Stimulated activated CD4-positive, alpha-beta T cell treated with anti-CD3 and anti-CD28 coated beads, Interleukin-15, amount 100 ng/mL, for 24 hours (primary cell): ENCODE measurements at regions not wholly inside any gene's neighbourhood (a gene's known extent, or its start where the extent isn't known, plus 50 kb on each side); places are given as distances from the start of the nearest gene placed in this dataset.
"Not testable (repeated sequence)": the region's sequence is repeated elsewhere in the genome, so short reads cannot be mapped to it uniquely, and the experiment has no call there.

Source experiments
- DNase-seq: peaks from one replicate; pipeline ENCODE4 v3.0.0-alpha.2; 2020

DNA sequence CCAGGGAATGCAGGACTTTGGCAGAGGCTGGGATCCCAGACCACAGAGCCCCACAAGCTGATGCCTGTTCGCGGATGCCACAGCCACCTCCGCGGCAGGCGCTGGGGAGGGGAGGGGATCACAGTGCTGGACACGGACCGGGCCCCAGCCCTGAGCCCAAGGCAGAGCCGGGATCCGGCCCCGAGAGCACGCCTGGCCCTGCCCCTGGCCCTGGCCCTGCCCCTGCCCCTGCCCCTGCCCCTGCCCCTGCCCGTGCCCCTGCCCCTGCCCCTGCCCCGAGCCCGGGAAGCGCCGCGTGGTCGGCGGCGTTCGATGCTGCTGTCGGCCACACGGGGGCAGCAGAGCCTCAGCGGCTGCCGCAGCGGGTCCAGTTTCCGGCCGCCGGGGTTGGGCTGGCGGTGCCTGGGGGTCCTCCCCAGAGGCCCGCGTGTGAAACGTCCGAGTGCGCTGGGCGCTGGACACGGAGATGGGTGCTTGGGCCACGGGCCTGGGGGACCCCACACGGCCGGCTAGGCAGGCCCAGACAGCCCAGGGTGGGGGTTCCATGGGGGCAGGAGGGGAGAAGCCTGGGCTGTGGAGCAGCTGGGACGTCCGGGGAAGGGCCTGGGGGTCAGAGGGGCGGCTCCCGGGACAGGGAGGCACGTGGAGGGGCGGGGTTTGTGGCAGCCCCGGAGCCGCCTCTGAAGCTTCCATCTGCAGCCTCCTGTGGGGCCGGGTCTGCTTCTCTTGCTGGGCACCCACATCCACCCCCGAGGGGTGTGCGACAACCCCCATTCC, 153.8 kb downstream of the TMEM121 start:
- peak; percentile 48 for DNase-seq

DNA sequence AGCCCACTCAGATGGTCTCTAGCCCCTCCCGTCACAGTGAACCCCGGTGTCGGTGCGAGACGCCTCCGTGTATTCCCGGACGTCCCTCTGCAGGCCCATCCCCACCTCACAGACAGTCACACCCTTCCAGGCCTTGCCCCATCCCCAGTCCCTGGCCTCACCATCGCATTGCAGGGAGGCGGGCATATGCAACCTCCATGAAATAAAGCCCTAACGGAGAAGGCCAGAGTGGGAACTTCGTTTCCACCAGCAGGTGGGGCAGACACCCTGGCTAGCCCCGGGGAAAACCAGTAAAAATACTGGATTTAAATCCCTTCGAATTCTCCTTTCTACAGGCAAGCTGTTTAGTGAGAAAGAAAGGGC, 154.3 kb downstream of the TMEM121 start:
- DNase-seq, result peak; percentile 26

DNA sequence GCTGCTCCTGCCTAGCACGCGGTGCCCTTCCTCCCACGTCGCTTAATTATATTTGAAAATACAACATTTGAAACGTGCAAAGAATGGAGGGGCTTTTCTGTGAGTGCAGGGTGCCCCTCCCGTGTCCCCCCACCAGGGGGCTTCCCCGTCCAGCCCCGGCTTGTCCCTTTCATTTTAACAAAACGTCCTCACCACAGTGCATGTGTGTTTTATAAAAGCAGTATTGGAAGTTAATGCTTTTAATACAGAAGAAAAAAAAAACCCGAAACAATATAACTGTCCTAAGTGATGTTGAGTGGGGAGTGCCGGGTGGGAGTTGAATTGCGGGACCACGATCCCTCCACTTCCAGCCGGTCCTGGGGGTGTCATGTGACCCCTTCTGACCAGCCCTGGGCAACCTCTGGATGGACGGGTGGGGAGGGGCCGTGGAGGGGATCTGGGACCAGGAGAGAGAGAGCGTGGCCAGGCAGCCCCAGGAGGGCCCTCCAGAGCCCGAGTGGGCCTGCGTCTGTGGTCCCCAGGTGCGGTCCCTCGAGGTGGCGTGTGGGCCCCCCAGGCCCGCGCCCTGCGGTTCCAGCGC, 155.3 kb downstream of the TMEM121 start:
- not testable (repeated sequence) for DNase-seq

DNA sequence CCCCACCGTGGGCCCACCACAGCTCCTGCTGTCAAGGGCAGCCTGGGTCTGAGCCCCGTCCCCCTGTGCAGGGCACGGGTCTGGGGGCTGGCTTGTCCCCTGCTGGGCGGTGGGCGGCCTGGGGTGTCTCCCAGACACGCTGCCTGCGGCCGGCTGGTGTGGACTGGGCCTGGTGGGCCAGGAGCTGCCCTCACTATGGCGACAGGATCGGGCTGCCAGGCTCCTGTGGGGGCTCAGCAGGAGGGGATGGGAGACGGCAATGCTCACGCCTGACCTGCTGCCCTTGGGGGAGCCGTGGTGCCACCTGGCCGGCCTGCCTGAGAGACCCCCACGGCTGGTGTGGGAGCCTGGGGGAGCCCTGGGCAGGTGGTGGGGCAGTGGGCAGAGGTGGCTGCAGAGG, 156.1 kb downstream of the TMEM121 start:
- not testable (repeated sequence) for DNase-seq

DNA sequence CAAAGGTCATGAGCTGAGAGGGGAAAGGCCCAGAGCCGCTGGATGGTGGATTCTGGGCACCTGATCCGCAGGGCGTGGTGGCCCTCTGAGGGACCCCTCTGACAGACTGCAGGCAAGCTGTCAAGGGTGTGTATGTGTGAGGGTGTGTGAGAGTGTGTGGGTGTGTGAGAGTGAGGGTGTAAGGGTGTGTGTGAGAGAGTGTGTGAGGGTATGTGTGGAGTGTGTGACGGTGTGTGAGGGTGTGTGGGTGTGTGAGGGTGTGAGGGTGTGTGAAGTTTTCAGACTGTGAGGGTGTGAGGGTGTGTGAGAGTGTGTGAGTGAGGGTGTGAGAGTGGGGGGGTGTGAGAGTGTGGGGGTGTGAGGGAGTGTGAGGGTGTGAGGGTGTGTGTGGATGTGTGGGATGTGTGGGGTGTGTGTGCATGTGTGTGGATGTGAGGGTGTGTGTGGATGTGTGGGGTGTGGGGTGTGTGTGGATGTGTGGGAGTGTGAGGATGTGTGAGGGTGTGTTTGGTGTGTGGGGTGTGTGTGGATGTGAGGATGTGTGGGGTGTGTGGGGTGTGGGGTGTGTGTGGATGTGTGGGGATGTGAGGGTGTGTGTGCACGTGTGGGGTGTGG, 156.7 kb downstream of the TMEM121 start:
- no peak for DNase-seq

DNA sequence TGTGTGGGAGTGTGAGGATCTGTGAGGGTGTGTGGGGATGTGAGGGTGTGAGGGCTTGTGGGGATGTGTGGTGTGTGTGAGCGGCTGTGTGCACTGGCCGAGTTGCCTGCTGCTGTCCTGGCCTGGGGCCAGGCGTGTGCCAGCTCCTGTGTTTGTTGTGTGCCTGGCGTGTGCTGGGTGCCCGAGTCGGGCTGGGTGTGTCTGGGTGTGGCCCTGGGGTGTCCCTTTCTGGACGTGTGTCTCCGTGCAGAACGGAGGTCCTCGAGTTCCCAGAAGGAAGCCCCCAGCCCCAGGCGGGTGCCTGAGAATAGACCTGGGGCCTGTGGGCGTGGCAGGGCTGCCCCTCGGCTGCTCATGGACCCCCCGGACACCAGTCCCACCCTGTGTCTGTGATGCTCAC, 157.7 kb downstream of the TMEM121 start:
- not testable (repeated sequence) for DNase-seq

DNA sequence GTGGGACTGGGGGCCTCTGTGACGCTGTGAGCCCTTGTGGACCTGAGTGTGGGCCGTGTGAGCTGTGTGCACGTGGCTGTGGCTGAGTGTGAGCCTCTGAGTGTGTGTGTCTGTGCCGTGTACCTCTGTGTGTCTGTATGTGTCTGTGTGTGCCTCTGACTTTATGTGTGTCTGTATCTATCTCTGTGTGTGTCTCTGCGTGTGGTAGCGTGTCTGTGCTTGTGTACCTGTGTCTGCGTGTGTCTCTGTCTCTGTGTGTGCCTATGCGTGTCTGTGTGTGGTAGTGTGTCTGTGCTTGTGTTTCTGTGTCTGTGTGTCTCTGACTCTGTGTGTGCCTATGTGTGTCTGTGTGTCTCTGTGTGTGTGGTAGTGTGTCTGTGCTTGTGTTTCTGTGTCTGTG, 158.2 kb downstream of the TMEM121 start:
- DNase-seq, result not testable (repeated sequence)

DNA sequence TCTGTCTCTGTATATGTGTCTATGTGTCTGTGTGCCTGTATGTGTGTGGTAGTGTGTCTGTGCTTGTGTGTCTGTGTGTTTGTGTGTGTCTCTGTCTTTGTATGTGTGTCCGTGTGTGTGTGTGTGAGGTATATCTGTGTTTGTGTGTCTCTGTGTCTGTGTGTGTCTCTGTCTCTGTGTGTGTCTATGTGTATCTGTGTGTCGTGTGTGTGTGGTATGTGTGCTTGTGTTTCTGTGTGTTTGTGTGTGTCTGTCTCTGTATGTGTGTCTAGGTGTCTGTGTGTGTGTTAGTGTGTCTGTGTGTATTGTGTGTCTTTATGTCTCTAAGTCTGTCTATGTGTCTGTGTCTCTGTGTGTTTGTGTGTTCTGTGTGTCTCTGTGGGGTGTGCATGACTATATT, 158.6 kb downstream of the TMEM121 start:
- DNase-seq, result no peak

DNA sequence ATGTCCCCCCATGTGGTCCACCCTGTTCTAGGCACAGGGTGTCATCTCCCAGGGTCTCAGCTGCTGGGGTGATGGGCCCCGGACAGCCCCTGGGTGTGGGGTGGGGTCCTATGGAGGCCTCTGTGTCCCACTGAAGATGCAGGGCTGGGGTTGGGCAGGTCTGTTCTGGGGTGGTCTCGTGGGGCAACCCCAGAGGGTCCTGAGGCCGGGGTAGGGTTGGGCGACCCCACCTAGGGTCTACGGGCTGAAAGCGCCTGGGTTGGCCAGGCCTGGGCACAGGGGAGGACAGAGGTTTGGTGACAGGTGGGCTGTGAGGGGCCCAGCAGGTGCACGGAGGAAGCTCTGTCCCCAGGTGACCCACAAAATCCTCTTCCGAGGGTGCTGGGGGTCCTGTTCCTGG, 159.2 kb downstream of the TMEM121 start:
- not testable (repeated sequence) for DNase-seq

DNA sequence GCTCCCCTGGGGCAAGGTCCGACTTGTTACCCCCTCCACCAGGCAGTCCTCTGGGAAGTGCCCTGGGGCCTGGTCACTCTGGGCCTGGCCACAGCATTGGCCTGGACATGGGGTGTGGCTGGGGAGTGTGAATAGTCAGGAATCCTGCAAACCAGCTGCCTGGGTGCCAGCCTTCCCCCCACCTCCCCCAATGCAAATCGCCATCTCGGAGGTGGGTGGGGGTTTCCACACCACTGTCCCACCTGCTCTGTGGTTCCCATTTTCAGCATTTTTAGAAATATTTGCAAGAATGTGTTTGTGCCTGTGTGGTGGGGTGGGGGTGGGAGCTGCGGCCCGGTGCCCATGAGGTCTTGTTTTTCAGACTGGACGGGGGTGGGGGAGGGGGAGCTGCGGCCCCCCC, 159.7 kb downstream of the TMEM121 start:
- not testable (repeated sequence) for DNase-seq

DNA sequence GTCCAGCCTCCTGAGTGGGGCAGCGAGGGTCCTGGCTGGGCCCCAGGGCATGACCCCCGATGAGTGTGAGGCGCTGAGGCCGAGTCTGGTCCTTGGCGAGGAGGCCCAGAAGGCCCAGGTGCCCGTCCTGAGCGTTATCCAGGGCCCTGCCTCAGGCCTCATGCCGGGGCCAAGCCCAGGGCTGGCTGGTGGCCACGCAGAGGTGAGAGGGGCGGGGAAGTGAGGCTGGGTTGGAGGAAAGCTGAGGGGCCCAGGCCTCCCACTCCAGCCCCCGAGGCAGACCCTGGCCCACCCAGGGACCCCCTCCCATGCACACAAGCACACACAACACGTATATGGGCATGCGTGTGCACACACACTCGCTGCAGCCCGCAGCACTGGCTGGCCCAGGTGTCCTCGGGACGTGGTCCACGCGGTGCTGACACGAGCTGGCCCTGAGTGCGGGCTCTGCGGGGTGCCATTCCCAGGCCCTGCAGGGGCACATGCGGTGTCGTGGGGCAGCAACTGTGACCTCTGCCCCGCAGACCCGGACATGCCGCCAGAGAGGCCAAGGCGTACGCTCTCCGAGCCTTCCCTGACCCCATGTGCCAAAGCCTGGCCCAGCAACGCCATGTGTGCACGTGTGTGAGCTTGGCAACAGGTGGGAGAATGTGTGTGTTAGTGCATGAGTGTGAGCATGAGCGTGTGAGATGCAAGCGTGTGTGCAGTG, 160.2 kb downstream of the TMEM121 start:
- not testable (repeated sequence) for DNase-seq

DNA sequence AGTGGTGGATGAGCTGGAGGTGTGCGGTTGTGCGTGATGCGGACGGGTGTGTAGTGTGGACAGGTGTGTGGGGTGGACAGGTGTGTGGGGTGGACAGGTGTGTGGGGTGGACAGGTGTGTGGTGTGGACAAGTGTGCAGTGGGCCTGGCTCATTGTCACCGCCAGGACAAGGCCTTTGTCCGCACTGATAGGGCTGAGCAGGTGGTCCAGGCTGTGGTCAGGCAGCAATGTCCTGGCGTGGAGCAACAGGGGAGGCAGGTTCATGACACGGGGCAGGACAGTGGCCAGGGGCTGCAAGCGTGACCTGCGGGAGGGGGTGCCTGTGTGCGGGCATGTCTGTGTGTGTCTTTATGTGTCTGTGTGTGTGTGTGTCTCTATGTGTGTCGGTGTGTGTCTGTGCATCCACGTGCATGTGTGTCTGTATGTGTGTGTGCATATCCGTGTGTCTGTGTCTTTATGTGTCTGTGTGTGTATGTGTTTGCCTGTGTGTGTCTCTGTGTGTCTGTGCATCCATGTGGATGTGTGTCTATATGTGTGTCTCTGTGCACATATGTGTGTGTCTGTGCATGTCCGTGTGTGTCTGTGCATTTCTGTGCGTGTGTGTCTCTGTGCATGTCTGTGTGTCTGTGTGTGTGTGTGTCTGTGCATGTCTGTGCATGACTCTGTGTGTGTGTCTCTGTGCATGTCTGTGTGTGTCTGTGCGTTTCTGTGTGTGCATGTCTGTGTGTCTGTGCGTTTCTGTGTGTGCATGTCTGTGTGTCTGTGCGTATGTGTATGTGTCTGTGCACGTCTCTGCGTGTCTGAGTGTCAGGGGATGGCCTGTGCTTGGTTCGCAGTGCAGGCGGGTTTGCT, 161.0 kb downstream of the TMEM121 start:
- not testable (repeated sequence) for DNase-seq

DNA sequence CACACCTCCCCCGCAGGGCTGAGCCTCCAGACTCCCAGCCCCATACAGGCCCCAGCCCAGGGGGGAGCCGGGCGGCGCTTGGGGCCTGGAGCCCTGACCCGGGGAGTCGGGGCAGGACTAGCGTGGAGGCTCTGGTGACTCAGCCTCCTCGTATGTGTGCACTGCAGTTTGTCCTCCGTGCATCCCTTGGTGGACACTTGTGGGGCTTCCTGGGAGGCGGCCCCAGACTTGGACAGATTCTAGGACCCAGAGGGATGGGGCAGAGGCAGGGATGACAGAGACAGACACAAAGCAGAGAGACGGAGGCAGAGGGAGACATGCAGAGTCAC, 161.6 kb downstream of the TMEM121 start:
- not testable (repeated sequence) for DNase-seq

DNA sequence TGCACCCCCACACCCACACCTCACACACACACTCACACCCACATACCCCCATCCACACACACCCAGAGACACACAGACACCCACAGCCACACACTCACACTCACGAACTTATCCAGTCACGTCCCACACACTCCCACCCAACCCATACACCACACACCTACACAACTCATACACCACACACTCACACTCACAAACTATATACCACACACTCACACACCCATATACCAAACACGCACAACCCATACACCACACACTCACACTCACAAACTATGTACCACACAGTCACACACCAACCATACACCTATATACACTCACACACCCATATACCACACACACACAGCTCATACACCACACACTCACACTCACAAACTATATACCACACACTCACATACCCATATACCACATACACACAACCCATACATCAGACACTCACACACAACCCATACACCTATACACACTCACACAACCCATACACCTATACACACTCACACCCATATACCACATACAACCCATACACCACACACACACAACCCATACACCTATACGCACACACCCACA, 162.4 kb downstream of the TMEM121 start:
- not testable (repeated sequence) for DNase-seq

DNA sequence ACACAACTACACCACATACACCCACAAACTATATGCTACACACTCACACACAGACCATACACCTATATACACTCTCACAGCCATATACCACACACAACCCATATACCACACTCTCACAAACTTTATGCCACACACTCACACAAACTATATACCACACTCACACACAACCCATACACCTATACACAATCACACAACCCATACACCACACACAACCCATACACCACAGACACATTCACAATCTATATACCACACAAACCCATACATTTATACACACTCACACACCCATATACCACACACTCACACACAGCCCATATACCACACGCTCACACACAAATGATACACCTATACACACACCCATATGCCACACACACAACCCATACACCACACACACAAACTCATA, 163.3 kb downstream of the TMEM121 start:
- DNase-seq, result no peak

DNA sequence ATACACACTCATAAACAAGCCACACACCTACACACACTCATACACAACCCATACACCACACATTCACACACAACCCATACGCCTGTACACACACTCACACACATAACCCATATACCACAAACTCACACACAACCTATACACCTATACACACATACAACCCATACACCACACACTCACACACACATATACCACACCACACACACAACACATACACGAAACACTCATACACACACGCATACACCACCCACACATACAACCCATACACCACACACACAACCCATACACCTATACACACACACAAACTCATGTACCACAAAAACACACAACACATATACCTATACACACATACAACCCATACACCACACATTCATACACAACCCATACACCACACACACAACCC, 164.3 kb downstream of the TMEM121 start:
- DNase-seq, result no peak

DNA sequence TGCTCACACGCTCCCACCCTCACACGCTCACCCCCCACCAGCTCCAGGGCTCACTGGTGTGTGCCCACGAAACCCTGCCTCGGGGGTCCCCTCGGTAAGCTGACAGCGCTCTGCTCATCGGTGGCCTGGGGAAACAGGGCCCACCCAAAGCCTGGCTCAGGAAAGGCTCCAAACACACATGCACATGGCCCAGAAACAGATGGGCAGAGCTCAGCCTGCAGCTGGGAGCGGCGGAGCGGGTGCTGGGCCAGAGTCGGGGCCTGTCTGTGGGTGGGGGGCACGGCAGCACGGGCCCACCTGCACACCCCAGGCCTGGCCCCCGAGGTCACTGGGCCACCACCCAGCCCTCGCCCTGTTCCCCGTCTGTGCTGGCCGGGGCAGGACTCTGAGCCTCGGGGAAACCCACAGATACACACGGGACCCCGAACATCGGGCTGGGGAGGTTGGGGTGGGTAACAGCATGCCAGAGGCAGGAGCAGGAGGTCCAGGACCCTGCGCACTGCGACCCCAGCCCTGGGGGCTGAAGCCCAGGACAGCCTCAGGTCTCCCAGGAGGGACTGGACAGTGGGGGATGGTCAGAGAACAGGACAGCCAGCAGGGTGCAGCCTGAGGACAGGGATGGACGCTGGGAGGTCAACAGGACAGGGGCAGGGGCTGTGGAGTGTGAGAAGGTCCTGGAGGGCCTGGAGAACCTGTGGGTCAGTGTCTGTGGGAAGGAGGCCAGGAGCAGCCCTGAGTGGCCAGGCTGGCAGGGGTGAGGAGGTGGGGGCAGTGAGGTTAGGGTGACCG, 165.1 kb downstream of the TMEM121 start:
- not testable (repeated sequence) for DNase-seq

DNA sequence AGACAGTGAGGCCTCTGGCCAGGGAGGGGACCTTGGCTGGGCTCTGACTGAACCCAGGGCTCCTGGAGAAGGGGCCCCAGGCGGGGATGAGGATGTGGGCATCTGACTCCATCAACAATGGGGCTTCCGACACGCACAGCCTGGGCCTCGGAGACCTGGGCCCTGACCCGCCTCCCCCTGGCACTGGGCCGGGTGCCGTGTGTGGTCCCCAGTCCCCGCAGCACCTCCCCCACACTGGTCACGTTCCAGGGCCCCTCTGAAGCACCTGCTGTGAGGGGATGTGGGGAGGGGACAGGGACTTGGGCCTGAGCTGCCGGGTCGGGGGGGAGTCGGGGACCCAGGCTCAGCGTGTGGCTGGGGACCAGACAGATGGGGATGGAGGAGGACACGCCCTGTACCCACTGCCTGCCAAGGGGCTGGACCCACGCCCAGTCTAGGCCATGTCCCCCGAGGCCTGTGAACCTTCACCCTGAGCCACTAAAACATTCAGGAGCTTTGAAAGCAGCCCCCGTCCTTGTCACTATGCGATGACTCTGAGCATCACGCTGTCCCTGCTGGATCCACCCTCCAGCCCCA, 165.8 kb downstream of the TMEM121 start:
- not testable (repeated sequence) for DNase-seq

DNA sequence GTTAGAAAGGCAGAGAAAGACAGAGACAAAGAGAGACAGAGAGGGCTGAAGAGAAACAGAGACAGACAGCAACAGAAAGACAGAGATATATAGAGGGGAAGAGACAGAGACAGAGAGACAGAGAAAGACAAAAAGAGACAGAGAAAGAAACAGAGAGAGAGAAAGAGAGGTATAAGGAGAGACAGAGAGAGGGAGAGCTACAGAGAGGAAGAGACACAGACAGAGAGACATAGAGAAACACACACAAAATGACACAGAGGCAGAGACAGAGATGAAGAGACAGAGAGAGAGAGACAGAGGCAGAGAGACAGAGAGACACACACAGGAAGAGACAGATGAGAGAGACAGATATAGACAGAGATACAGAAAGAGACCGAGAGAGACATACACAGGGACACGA, 168.6 kb downstream of the TMEM121 start:
- DNase-seq, result no peak

DNA sequence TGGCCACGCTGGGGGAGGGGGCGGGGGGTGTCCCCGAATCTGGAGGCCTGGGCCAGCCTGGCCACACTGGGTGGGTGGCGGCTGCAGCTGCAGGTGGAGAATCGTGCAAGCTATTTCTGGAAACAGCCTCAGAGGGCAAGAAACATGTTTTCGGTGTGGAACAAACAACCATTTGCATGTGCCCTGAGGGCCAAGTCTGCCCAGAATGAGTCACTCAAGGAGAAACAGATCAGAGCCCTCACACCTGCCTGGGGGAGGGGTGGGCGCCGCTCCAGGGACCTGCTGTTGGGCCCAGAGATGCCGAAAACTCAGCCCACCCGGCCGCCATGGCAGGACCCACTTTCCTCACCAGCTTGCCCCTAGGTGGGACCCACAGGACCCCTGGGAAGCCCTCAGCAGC, 170.0 kb downstream of the TMEM121 start:
- not testable (repeated sequence) for DNase-seq

DNA sequence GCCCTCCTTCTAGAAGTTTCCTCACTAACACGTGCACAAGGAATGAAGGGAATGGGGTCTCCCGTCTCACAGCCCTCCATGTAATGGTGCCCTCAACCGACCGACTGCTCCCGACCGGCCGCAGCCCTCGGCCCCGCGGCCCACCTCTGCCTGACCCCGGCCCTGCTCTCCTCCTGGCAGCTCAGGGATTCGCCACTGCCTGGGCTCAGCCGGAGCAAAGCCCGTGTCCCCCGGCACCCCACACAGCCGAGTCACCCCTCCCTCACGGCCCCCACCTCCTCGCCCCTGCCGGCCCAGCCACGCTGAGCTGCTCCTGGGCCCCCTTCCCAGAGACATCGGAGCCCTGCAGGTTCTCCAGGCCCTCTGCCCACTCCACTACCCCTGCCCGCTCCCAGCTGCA, 171.0 kb downstream of the TMEM121 start:
- not testable (repeated sequence) for DNase-seq
